Stomach (tissue), 4 donors: ENCODE measurements at regions not wholly inside any gene's neighbourhood (a gene's known extent, or its start where the extent isn't known, plus 50 kb on each side); places are given as distances from the start of the nearest gene placed in this dataset.

ENCODE experiments used
- CTCF ChIP-seq, 7 experiments: fragments of 450-650 bp in 4 of 7; fragments of 200-600 bp in 3 of 7; sonication (generic) in 3 of 7; IDR thresholded peaks; one replicate each; pipeline ENCODE4 v1.5.1; 2016 to 2019; ENCODE audit warnings: antibody characterized with exemption in 7 of 7, control low read depth in 2 of 7, mild to moderate bottlenecking in 1 of 7
- EP300 ChIP-seq: sonication (generic); formaldehyde crosslinking; IDR thresholded peaks from one replicate; pipeline ENCODE4 v1.6.1; 2017; ENCODE audit warnings: antibody characterized with exemption
- POLR2A ChIP-seq, 4 donors: fragments of 450-650 bp; IDR thresholded peaks; one replicate each; pipeline ENCODE4 v1.6.1; 2016; ENCODE audit warnings: antibody characterized with exemption in 4 of 4, control low read depth in 2 of 4, mild to moderate bottlenecking in 1 of 4, moderate library complexity in 1 of 4
- POLR2AphosphoS5 ChIP-seq, 3 donors: sonication (generic); formaldehyde crosslinking; IDR thresholded peaks; one replicate each; pipeline ENCODE4 v1.6.1; 2016; ENCODE audit warnings: antibody characterized with exemption in 3 of 3

GRCh38 chr21:41603476-41603875 is 95.5 kb upstream of the TMPRSS2 start:
- TF ChIP-seq CTCF (IDR thresholded peaks at IDR 0.05) (no peak), POLR2A (IDR thresholded peaks at IDR 0.05) (no peak), POLR2AphosphoS5 (IDR thresholded peaks at IDR 0.05) (no peak), EP300 (no peak)
